DOHH2 (cell line): ENCODE measurements at regions not wholly inside any gene's neighbourhood (a gene's known extent, or its start where the extent isn't known, plus 50 kb on each side); places are given as distances from the start of the nearest gene placed in this dataset.

Source experiments
- H3F3A ChIP-seq: fragments of 200-600 bp; sonication (generic), shearing (Covaris generic); 2 replicates; pipeline ENCODE4 v1.6.0; 2016; ENCODE audit warnings: antibody characterized with exemption, mild to moderate bottlenecking; ENCODE audit not compliant: control insufficient read depth, insufficient read depth
- H3K27ac ChIP-seq: fragments of 200-600 bp; sonication (generic); 2 replicates; pipeline ENCODE4 v1.5.1; 2014; ENCODE audit warnings: low read depth, mild to moderate bottlenecking, low read length, moderate library complexity
- H3K27me3 ChIP-seq: fragments of 200-600 bp; sonication (generic); 2 replicates; pipeline ENCODE4 v1.6.1; 2014; ENCODE audit warnings: mild to moderate bottlenecking, low read length, mixed read lengths; ENCODE audit not compliant: control insufficient read depth
- H3K36me3 ChIP-seq: fragments of 200-600 bp; sonication (generic); 2 replicates; pipeline ENCODE4 v1.6.1; 2014; ENCODE audit warnings: mild to moderate bottlenecking, low read length, moderate library complexity, mixed read lengths; ENCODE audit not compliant: control insufficient read depth
- H3K4me1 ChIP-seq: fragments of 200-600 bp; sonication (generic); 2 replicates; pipeline ENCODE4 v1.6.1; 2014; ENCODE audit warnings: mild to moderate bottlenecking, low read length, mixed read lengths; ENCODE audit not compliant: control insufficient read depth
- H3K4me2 ChIP-seq: fragments of 200-600 bp; sonication (generic); 2 replicates; pipeline ENCODE4 v1.6.0; 2014; ENCODE audit warnings: mild to moderate bottlenecking, low read length, moderate library complexity
- H3K4me3 ChIP-seq: fragments of 200-600 bp; sonication (generic); 2 replicates; pipeline ENCODE4 v1.5.1; 2014; ENCODE audit warnings: mild to moderate bottlenecking, low read length, mixed read lengths
- H3K79me2 ChIP-seq: fragments of 200-600 bp; sonication (generic); 2 replicates; pipeline ENCODE4 v1.6.1; 2014; ENCODE audit warnings: mild to moderate bottlenecking, low read length, mixed read lengths; ENCODE audit not compliant: control insufficient read depth
- H3K9me2 ChIP-seq: fragments of 200-600 bp; sonication (generic); replicated peaks from 2 replicates; pipeline ENCODE4 v1.6.1; 2014; ENCODE audit warnings: mild to moderate bottlenecking, low read length, mixed read lengths; ENCODE audit not compliant: control insufficient read depth
- H3K9me3 ChIP-seq: fragments of 200-600 bp; sonication (generic); 2 replicates; pipeline ENCODE4 v1.6.1; 2014; ENCODE audit warnings: antibody characterized with exemption, low read length, mixed read lengths; ENCODE audit not compliant: control insufficient read depth, insufficient read depth
- H4K20me1 ChIP-seq: fragments of 200-600 bp; sonication (generic); 2 replicates; pipeline ENCODE4 v1.6.0; 2014; ENCODE audit warnings: low read depth, mild to moderate bottlenecking, antibody characterized with exemption, low read length, moderate library complexity; ENCODE audit not compliant: control insufficient read depth, insufficient read depth
- CTCF ChIP-seq: fragments of 200-600 bp; sonication (generic); IDR thresholded peaks from one replicate; pipeline ENCODE4 v1.5.1; 2014; ENCODE audit warnings: antibody characterized with exemption, mild to moderate bottlenecking, low read depth, low read length; ENCODE audit not compliant: poor library complexity, severe bottlenecking
- EZH2phosphoT487 ChIP-seq: fragments of 200-600 bp; sonication (generic); IDR thresholded peaks from 2 replicates; pipeline ENCODE4 v1.6.1; 2017; ENCODE audit warnings: borderline replicate concordance, mild to moderate bottlenecking, antibody characterized with exemption, low read length, moderate library complexity, mixed read lengths

DNA sequence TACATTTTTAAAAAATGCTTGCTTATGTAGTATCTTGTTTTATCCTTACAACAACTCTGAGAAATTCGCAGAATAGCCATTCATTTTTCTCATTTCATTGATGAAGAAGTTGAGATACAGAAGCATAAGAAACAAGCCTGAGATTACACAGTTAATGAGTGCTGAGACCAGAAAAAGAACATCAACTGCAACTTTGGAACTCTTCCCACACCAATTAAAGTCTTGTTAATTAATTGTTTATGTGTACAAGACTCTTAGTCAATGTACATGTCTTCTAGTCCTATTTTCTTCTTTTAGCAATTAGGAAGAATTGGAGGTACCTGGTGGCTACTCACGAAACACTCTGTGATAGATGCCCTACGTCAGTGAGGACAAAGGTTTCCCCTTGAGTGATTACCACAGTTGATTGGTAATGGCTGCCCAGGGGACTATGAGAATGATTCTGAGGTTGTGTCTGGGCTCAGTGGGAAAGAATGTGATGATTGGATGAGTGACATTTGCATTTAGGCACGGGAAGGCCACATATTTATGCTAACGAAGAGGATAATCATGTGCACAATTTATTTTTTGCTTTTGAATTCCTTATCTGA is 187.4 kb upstream of the KCNK2 start:
- Histone ChIP-seq H3K9me3 (no peaks in the 10 kb centered on the region), H3K4me1 (no peaks in the 10 kb centered on the region), H3K27me3 (no peaks in the 10 kb centered on the region), H3K4me2 (no peak overlapping the region), H3K9me2 (no peaks in the 10 kb centered on the region), H4K20me1 (no peaks in the 10 kb centered on the region), H3K27ac (no peak overlapping the region), H3F3A (no peaks in the 10 kb centered on the region), H3K4me3 (no peak overlapping the region), H3K79me2 (no peaks in the 10 kb centered on the region), H3K36me3 (no peaks in the 10 kb centered on the region)
- TF ChIP-seq CTCF, result no peak
- TF ChIP-seq EZH2phosphoT487, result no peak

- Histone ChIP-seq H3K79me2 (no peaks in the 10 kb centered on the region), H3K36me3 (no peaks in the 10 kb centered on the region), H3K9me2 (no peaks in the 10 kb centered on the region), H3K4me1 (no peaks in the 10 kb centered on the region), H3K9me3 (no peaks in the 10 kb centered on the region), H3K4me2 (no peak overlapping the region), H3K27me3 (no peaks in the 10 kb centered on the region), H3K27ac (no peak overlapping the region), H3F3A (no peaks in the 10 kb centered on the region), H3K4me3 (no peak overlapping the region), H4K20me1 (no peaks in the 10 kb centered on the region)
- TF ChIP-seq EZH2phosphoT487 (no peak), CTCF (no peak)
Measured at GRCh38 chr1:214896921-214897320, 185.6 kb upstream of the KCNK2 start.

DNA sequence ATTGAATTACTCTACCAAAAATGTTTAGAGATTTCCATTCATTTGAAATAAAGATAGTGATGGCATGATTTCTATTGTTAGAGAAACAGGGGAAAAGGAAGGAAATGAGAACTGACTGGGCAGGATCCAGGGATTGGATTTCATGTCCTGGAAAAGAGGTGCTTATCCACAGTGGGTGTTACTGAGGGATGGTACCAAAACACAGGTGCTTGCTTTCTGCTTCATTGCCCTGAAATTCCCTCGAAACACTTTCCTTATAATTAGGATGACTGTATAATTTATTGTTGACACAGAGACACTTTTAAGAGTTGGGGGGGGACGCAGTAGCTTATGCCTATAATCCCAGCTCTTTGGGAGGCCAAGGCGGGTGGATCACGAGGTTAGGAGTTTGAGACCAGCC is 185.0 kb upstream of the KCNK2 start:
- Histone ChIP-seq H3K36me3 (no peaks in the 10 kb centered on the region), H3K4me1 (no peaks in the 10 kb centered on the region), H3F3A (no peaks in the 10 kb centered on the region), H3K27me3 (no peaks in the 10 kb centered on the region), H3K9me3 (no peaks in the 10 kb centered on the region), H3K4me2 (no peak overlapping the region), H3K9me2 (no peaks in the 10 kb centered on the region), H3K4me3 (no peak overlapping the region), H3K79me2 (no peaks in the 10 kb centered on the region), H4K20me1 (no peaks in the 10 kb centered on the region), H3K27ac (no peak overlapping the region)
- TF ChIP-seq CTCF, result no peak
- TF ChIP-seq EZH2phosphoT487, result no peak
